Right lobe of liver (tissue), 4 donors: ENCODE measurements at regions not wholly inside any gene's neighbourhood (a gene's known extent, or its start where the extent isn't known, plus 50 kb on each side); places are given as distances from the start of the nearest gene placed in this dataset.

ENCODE experiments used
- CTCF ChIP-seq, 4 donors: fragments of 200-600 bp in 3 of 4; fragments of 450-650 bp in 1 of 4; IDR thresholded peaks; one replicate each; pipeline versions ENCODE4 v1.5.1 to v1.8.0; 2016 to 2022; ENCODE audit warnings: antibody characterized with exemption in 4 of 4, mild to moderate bottlenecking in 2 of 4
- POLR2A ChIP-seq: fragments of 450-650 bp; IDR thresholded peaks from one replicate; pipeline ENCODE4 v1.6.1; 2017; ENCODE audit warnings: antibody characterized with exemption, mild to moderate bottlenecking
- donor health status: DM: no; HTN: no; CAD: no.
- donor health status: DM: no; HTN: no; CAD: no.
- donor health status: DM: no; HTN: yes; CAD: no.

DNA sequence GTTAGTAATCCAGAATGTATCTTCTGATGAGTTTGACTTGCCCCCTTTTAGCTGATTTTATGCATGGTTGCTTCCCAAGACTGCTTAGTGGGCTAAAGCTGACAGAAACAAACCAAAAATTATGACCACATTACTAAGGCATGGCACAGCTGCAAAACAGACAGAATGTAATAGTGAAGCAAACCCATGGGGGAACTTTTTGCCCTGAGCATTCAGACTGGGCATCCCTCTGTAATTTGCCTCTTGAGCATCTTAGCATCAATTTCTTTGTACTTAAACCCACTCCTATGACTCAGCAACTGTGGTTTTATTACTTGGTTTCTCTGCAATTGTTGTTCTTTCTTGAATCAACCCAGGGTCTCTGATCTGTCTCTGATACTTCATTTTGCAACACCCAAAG, 487.3 kb upstream of the DCC start:
- TF ChIP-seq POLR2A (no peak), CTCF (IDR thresholded peaks at IDR 0.05) (no peak)
